Large intestine (tissue), 3 donors: ENCODE measurements at regions not wholly inside any gene's neighbourhood (a gene's known extent, or its start where the extent isn't known, plus 50 kb on each side); places are given as distances from the start of the nearest gene placed in this dataset.

ENCODE experiments used
- DNase-seq, 2 donors: peaks; one replicate each; pipeline versions ENCODE4 v3.0.0 to v3.0.0-alpha.2; 2013
- H3K27ac ChIP-seq: one replicate; pipeline ENCODE4 v1.5.1; 2013; ENCODE audit warnings: low read length
- H3K27me3 ChIP-seq: 2 replicates; pipeline ENCODE4 v1.6.1; 2013; ENCODE audit warnings: low read length; ENCODE audit not compliant: control insufficient read depth, insufficient read depth
- H3K36me3 ChIP-seq: 2 replicates; pipeline ENCODE4 v1.6.1; 2013; ENCODE audit warnings: low read length; ENCODE audit not compliant: control insufficient read depth, insufficient read depth
- H3K4me1 ChIP-seq: one replicate; pipeline ENCODE4 v1.6.1; 2013; ENCODE audit warnings: low read length; ENCODE audit not compliant: control insufficient read depth, insufficient read depth
- H3K4me3 ChIP-seq: one replicate; pipeline ENCODE4 v1.5.1; 2013; ENCODE audit warnings: low read length
- H3K9me3 ChIP-seq: one replicate; pipeline ENCODE4 v1.6.1; 2013; ENCODE audit warnings: mild to moderate bottlenecking, low read depth, low read length, moderate library complexity; ENCODE audit not compliant: control insufficient read depth
- WGBS: methylation state at CpG from one replicate; pipeline ENCODE4 v1.1.5; 2013; ENCODE audit warnings: low lambda C conversion rate; ENCODE audit not compliant: insufficient coverage; 5-methylcytosine and 5-hydroxymethylcytosine counted together

- no peaks in the 10 kb centered on the region for H3K9me3 ChIP-seq
- H3K4me3 ChIP-seq = no peak overlapping the region
- no peak overlapping the region for H3K27ac ChIP-seq
- no peaks in the 10 kb centered on the region for H3K36me3 ChIP-seq
- no peaks in the 10 kb centered on the region for H3K27me3 ChIP-seq
- no peaks in the 10 kb centered on the region for H3K4me1 ChIP-seq
- DNase-seq = no peak
- WGBS = no CpG with 5 or more reads among the region's 7 CpGs
Observed at GRCh38 chr1:244171241-244171985, 120.3 kb downstream of the ZBTB18 start.

GRCh38 chr1:244173240-244173639 is 122.2 kb downstream of the ZBTB18 start:
- H3K27ac ChIP-seq = no peak overlapping the region
- H3K27me3 ChIP-seq = no peaks in the 10 kb centered on the region
- no peaks in the 10 kb centered on the region for H3K4me1 ChIP-seq
- H3K4me3 ChIP-seq = no peak overlapping the region
- no peak for DNase-seq
- no peaks in the 10 kb centered on the region for H3K9me3 ChIP-seq
- 63% methylated on average over 1 of the region's 4 CpGs for WGBS
- no peaks in the 10 kb centered on the region for H3K36me3 ChIP-seq

GRCh38 chr1:244173769-244174168 is 122.7 kb downstream of the ZBTB18 start:
- Histone ChIP-seq H3K4me1 (no peaks in the 10 kb centered on the region), H3K27me3 (no peaks in the 10 kb centered on the region), H3K27ac (no peak overlapping the region), H3K9me3 (no peaks in the 10 kb centered on the region), H3K4me3 (no peak overlapping the region), H3K36me3 (no peaks in the 10 kb centered on the region)
- no peak for DNase-seq
- WGBS = no CpG with 5 or more reads among the region's 6 CpGs

GRCh38 chr1:244174922-244175521 is 123.9 kb downstream of the ZBTB18 start:
- WGBS = no CpG with 5 or more reads among the region's 3 CpGs
- Histone ChIP-seq H3K27me3 (no peaks in the 10 kb centered on the region), H3K36me3 (no peaks in the 10 kb centered on the region), H3K4me1 (no peaks in the 10 kb centered on the region), H3K9me3 (no peaks in the 10 kb centered on the region), H3K27ac (no peak overlapping the region), H3K4me3 (no peak overlapping the region)
- DNase-seq = no peak

GRCh38 chr1:244176201-244176600 is 125.1 kb downstream of the ZBTB18 start:
- Histone ChIP-seq H3K36me3 (no peaks in the 10 kb centered on the region), H3K9me3 (no peaks in the 10 kb centered on the region), H3K27me3 (no peaks in the 10 kb centered on the region), H3K27ac (no peak overlapping the region), H3K4me3 (no peak overlapping the region), H3K4me1 (no peaks in the 10 kb centered on the region)
- DNase-seq = no peak
- WGBS = no CpG with 5 or more reads among the region's 3 CpGs

- no peak for DNase-seq
- no peak overlapping the region for H3K27ac ChIP-seq
- H3K4me3 ChIP-seq = no peak overlapping the region
- no peaks in the 10 kb centered on the region for H3K27me3 ChIP-seq
- H3K36me3 ChIP-seq = no peaks in the 10 kb centered on the region
- 100% methylated on average over 1 of the region's 3 CpGs for WGBS
- H3K9me3 ChIP-seq = no peaks in the 10 kb centered on the region
- no peaks in the 10 kb centered on the region for H3K4me1 ChIP-seq
Observed at GRCh38 chr1:244180256-244180655, 129.2 kb downstream of the ZBTB18 start.

- WGBS = no CpG with 5 or more reads among the region's 12 CpGs
- DNase-seq = no peak
- no peaks in the 10 kb centered on the region for H3K9me3 ChIP-seq
Observed at GRCh38 chr1:244181867-244182266, 130.8 kb downstream of the ZBTB18 start.

GRCh38 chr1:244183037-244183436 is 132.0 kb downstream of the ZBTB18 start:
- no CpG with 5 or more reads among the region's 7 CpGs for WGBS
- no peaks in the 10 kb centered on the region for H3K36me3 ChIP-seq
- no peak overlapping the region for H3K27ac ChIP-seq
- DNase-seq = no peak
- H3K4me3 ChIP-seq = no peak overlapping the region
- no peaks in the 10 kb centered on the region for H3K9me3 ChIP-seq
- H3K4me1 ChIP-seq = no peaks in the 10 kb centered on the region
- no peaks in the 10 kb centered on the region for H3K27me3 ChIP-seq

More at GRCh38 chr1:244181867-244182266, 130.8 kb downstream of the ZBTB18 start:
- no peaks in the 10 kb centered on the region for H3K36me3 ChIP-seq
- no peak overlapping the region for H3K4me3 ChIP-seq
- H3K4me1 ChIP-seq = no peaks in the 10 kb centered on the region
- no peak overlapping the region for H3K27ac ChIP-seq
- H3K27me3 ChIP-seq = no peaks in the 10 kb centered on the region

GRCh38 chr1:244186372-244186771 is 135.3 kb downstream of the ZBTB18 start:
- DNase-seq = no peak
- 89% methylated on average over 3 of the region's 10 CpGs for WGBS
- H3K4me3 ChIP-seq = no peak overlapping the region
- no peak overlapping the region for H3K27ac ChIP-seq
- no peaks in the 10 kb centered on the region for H3K27me3 ChIP-seq
- no peaks in the 10 kb centered on the region for H3K4me1 ChIP-seq
- no peaks in the 10 kb centered on the region for H3K9me3 ChIP-seq
- H3K36me3 ChIP-seq = no peaks in the 10 kb centered on the region

- no peak for DNase-seq
- no peaks in the 10 kb centered on the region for H3K9me3 ChIP-seq
- H3K4me3 ChIP-seq = no peak overlapping the region
- no peaks in the 10 kb centered on the region for H3K36me3 ChIP-seq
- H3K27me3 ChIP-seq = no peaks in the 10 kb centered on the region
- no peak overlapping the region for H3K27ac ChIP-seq
- H3K4me1 ChIP-seq = no peaks in the 10 kb centered on the region
- no CpG with 5 or more reads among the region's 12 CpGs for WGBS
Observed at GRCh38 chr1:244187310-244187709, 136.2 kb downstream of the ZBTB18 start.

- Histone ChIP-seq H3K4me3 (no peak overlapping the region), H3K9me3 (no peaks in the 10 kb centered on the region), H3K36me3 (no peaks in the 10 kb centered on the region), H3K27me3 (no peaks in the 10 kb centered on the region), H3K4me1 (no peaks in the 10 kb centered on the region), H3K27ac (no peak overlapping the region)
- no CpG with 5 or more reads among the region's 5 CpGs for WGBS
- DNase-seq = no peak
Observed at GRCh38 chr1:244191581-244191980, 140.5 kb downstream of the ZBTB18 start.
